ENCODE measurements at regions not wholly inside any gene's neighbourhood (a gene's known extent, or its start where the extent isn't known, plus 50 kb on each side); places are given as distances from the start of the nearest gene placed in this dataset.
"Not testable (repeated sequence)": the region's sequence is repeated elsewhere in the genome, so short reads cannot be mapped to it uniquely, and the experiment has no call there.

- not testable (repeated sequence) for DNase-seq
These were observed 4545.7 kb upstream of the TPTE start for GRCh38 chr21:5975719-5976118.

- not testable (repeated sequence) for DNase-seq
These were observed 4523.8 kb upstream of the TPTE start for GRCh38 chr21:5997586-5997985.

- not testable (repeated sequence) for DNase-seq
These were observed 4505.8 kb upstream of the TPTE start for GRCh38 chr21:6015422-6016057.

- DNase-seq: not testable (repeated sequence)
These were observed 4500.9 kb upstream of the TPTE start for GRCh38 chr21:6020460-6020859.

- not testable (repeated sequence) for DNase-seq
These were observed 4500.2 kb upstream of the TPTE start for GRCh38 chr21:6020953-6021716.

- not testable (repeated sequence) for DNase-seq
These were observed 4499.6 kb upstream of the TPTE start for GRCh38 chr21:6021717-6022270.

DNA sequence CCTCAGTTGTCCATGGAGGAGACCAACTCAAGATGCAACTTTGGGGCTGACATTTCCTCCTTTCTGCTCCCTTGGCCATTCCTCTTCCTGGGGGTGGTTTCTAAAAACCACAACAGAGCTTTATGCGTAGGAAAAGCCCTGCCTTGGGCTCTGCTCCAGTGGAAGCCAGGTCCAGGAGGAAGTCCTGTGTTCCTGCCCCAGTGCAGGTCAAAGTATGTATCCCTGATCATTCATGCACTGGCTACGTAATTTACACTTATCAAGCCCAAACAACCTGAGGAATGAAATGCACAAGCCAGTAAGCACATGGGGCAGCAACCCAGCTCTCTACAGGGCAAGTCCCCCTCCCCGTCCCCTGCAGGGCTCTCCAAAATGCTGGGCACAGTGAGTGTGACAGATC lies 4498.1 kb upstream of the TPTE start:
- not testable (repeated sequence) for DNase-seq

DNA sequence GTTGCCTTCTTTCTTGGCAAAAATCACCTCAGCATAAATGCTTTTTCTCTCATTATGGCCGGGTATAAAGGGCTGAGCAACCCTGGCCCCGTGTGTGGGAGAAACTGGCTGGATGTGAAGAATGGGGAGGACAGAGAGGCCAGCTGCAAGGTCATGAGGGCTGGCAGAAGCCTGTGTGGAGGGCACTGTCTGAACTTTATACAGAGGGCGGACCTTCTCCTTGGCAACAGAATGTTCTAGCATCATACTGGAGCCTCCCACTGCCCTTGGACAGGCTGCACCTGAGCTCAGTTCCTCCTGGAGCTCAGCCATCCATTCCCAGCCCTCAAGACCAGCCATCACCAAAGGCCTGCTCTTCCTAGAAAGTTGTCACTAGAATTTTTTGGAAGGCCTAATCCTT lies 4496.2 kb upstream of the TPTE start:
- DNase-seq: not testable (repeated sequence)

- DNase-seq: not testable (repeated sequence)
These were observed 4493.9 kb upstream of the TPTE start for GRCh38 chr21:6027497-6027896.

- not testable (repeated sequence) for DNase-seq
These were observed 4487.2 kb upstream of the TPTE start for GRCh38 chr21:6034124-6034678.

DNA sequence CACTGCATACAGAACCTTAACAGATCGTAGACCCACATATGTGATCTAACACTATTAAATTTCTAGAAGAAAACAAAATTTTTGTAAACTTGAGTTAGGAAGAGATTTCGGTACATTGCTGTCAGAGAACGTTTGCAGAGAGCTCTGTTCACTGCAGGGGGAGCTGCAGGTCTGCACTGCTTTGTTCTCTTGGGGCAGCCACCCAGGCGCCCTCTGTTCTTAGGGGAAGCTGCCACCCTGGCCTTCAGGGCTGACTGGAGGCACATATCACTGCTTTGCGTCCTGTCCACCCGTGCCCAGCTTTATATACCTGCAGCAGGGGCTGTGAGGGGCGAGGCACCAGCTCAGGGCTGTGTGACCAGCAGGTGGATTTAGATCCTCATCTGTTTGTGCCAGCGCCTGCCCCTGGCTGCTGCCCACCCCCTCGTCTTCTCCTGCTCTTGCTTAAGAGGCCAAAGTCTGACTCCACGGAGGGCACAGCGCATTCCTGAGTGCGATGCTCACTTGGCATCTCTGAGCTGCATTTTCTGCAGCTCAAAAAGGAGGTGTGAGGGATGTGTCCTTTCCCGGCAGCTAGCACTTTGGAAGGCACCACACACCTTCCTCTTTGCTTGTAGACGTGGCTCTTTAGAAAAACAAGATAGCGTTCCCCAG lies 4486.4 kb upstream of the TPTE start:
- DNase-seq: not testable (repeated sequence)

DNA sequence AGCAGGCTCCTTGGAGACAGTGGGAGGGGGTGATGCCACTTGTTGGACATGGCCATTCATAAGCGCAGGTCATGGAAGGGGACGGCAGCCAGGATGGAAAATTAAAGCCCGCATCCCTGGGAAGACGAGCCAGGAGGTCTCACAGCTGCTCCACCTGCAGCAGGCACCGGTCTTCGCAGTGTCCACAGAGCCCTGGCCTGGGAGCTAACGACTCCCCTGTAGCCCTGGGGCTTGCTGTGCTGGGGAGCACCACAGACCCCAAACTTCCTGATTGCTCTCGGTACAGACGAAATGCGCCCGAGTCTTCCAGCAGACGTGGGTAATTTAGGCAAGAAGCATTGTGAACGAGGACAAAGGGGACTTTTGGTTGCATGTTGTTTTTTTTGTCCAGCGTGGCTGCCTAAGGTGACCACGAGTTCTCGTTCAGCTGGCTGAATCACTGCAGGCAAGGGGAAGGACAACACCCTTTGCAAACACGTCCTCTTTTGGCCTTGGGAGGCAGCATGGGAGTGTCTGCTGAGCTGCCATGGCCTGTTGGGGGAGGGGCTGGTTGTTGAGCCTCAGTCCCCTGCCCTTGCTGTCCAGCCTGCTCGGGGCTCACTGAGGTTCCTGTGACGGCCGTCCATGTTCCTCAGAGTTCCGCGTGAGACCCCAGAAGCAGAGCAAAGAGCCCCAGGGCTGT lies 4485.8 kb upstream of the TPTE start:
- not testable (repeated sequence) for DNase-seq

DNA sequence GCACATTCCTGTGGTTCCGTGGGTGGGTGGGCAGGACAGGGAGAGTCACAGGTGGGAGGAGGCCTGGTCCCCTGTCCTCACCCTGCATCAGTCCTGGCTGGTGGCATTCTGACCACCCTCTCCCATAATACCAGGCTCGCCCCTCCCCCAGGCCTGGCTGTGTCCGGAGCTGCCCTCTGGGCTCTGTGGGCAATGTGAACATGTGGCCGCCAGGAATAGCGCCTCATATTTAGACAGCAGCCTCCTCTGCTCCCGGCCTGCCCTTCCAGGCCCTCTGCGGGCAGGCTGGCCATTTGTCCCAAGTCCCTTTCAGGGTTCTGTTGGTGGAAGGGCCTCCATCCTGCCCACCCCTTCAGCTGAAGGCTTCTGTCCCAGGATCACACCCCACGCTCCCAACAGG lies 4482.2 kb upstream of the TPTE start:
- not testable (repeated sequence) for DNase-seq

DNA sequence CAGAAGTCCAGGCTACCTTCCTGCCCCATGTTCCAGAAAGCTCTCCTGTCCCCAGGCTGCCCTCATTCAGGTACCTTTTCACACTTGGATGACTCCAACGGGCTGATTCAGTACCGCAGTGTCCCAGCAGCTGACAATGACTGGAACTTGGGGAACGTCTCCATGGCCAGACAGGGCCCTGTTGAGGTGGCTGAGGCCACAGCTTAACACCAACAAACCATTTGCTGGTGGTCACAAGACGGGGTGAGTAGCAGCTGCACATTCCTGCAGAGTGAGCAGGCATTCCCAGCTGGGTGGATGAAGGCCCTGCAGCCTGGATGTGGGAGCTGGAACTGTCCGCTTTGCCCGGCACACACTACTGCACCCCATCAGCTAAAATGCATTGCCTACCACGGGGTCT lies 4481.3 kb upstream of the TPTE start:
- not testable (repeated sequence) for DNase-seq

DNA sequence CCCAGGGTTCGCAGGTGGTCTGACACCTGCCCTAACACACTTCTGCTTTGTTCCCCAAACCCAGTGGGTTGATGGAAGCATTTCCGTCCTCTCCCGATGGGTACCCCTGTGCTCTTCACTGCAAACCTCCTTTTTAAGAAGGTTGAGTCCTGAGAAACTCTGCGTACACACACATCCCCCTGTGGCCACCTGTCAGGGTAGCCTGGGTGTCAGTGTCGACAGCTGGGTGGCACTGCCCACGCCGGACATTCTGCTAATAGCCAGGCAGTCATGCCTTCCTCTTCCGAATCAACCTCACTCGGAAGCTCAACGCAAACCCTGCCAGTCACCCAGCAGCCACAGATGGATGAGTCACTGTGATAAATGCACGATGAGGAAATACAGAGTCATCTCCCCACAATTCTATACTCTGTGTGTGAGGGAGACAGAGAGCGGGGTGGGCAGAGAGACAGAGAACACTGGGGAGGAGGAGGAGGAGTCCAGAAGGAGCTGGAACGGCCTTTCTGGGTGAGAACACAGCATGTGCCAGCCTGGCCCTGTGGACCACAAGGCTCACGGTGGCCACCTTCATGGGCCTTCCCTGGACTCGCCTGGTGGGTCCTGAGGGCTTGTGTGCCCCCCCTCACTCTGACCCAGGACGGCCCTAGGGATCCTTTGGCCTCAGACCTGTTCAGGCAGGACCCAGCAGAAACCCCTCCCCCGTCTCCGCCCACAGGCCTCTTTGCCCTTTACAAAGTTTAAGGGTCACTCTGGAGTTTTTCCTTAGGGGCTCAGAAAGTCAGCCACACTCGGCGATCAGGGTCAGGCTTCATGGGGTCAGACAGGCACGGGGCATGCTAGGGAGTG lies 4477.7 kb upstream of the TPTE start:
- DNase-seq: not testable (repeated sequence)

GRCh38 chr21:6044695-6045094 lies 4476.7 kb upstream of the TPTE start:
- DNase-seq: not testable (repeated sequence)

- DNase-seq: not testable (repeated sequence)
These were observed 4471.5 kb upstream of the TPTE start for GRCh38 chr21:6049930-6050329.

GRCh38 chr21:6052109-6052508 lies 4469.3 kb upstream of the TPTE start:
- DNase-seq: not testable (repeated sequence)

DNA sequence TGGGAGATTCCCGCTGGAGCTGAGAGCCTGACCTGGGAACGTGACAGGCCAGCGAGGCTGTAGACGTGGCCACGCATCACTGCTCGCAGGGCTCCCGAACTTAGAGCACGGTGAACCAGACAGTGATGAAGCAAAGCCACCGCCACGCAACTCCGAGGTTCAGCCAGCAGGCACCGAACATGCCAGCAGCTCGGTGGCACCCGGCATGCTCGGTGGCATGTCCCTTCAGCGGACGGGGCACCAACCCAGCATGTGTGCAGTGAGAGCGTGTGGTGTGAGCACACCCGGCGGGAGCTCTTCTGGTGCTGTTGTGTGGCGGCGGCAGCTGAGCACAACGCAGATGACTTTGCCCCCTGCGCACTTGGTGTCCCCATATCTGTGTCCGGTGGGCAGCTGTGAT lies 4468.2 kb upstream of the TPTE start:
- not testable (repeated sequence) for DNase-seq

DNA sequence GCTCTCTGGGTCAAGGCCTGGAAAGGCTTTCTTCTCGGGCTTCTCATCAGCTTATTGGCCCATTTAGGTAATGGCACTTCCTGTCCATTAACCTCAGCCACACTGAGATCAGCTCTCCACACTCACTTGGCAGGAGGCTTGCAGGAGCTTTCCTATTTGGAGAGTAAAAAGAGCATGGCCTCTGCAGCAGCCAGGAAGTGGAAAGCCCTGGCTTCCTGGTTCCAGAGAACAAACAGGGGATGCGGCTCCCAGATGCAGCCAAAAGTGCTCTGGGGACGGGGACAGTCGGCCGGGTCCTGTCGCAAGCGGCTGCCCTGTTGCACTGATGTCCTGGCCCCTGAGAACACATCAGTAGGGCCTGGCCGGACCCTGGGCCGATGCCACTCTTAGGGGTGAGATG lies 4462.4 kb upstream of the TPTE start:
- DNase-seq: not testable (repeated sequence)

DNA sequence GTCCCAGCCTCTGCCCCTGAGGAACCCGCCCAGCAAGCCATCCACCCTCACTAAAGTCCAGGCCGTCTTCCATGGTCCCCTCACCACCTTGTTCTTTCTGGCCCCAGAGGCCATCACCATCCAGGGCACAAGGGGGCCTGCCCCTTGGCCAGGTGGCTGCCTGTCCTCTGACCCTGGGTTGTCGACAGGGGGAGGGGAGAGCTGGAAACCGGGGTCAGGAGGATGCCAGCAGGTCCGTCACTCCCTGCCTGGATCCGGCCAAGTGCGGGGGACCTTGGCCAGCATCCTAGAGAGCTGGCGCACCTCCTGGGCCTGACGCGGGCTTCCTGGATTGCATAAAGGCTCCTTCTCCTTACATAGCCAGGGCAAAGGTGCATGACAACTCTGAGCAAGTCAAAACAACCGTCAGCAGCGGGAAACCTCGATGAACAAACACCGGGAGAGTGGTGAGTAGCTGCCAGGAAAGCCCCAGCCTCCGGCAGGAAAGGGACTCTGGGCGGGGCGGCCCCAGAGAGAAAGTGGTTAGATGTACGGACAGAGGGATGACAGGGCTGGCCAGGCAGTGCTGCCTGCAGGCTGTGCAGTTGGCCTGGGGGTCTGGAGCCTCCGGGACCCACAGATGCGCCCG lies 4461.2 kb upstream of the TPTE start:
- not testable (repeated sequence) for DNase-seq
